ENCODE measurements at regions not wholly inside any gene's neighbourhood (a gene's known extent, or its start where the extent isn't known, plus 50 kb on each side); places are given as distances from the start of the nearest gene placed in this dataset.
"Not testable (repeated sequence)": the region's sequence is repeated elsewhere in the genome, so short reads cannot be mapped to it uniquely, and the experiment has no call there.

DNA sequence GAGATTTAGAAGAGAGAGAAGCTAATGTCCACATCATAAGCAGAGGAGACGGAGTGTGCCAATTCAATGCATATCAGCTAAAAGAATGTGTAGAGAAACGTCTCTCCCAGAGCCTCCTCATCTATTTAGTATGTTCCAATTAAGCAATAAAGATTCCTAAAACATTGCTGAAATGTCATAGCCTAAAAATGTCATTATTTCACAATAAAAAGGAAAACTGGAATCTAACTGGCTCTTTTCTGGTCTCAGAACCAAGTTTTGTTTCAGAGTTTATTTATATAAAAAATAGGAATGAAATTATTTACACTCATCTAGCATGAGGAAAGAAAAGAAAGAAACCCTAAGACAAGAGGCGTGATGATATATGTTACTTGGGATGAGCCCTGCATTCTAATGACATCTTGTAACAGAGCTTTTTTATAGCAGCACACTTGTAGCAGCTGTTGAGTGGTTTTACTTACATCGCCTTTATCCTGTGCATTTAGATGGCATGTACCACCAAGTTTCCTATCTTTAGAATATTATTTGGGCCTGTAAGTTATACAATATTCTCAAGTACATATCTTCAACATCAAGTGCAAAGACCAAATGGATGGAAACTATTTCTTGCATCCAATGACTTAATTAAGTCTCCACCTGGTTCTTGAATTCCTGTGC is 266.3 kb upstream of the PRKD1 start:
- DNase-seq (ENCODE audit: extremely low spot score, unreplicated experiment), result no peak
- Mint-ChIP-seq H3K27me3 (no peaks in the 10 kb centered on the region), H3K36me3 (no peaks in the 10 kb centered on the region), H3K27ac (no peak overlapping the region), H3K4me3 (no peak overlapping the region), H3K4me1 (ENCODE audit: unreplicated experiment) (no peaks in the 10 kb centered on the region), H3K9me3 (peaks cover 4% of the 10 kb centered on the region)
- TF ChIP-seq, protein P1, sequence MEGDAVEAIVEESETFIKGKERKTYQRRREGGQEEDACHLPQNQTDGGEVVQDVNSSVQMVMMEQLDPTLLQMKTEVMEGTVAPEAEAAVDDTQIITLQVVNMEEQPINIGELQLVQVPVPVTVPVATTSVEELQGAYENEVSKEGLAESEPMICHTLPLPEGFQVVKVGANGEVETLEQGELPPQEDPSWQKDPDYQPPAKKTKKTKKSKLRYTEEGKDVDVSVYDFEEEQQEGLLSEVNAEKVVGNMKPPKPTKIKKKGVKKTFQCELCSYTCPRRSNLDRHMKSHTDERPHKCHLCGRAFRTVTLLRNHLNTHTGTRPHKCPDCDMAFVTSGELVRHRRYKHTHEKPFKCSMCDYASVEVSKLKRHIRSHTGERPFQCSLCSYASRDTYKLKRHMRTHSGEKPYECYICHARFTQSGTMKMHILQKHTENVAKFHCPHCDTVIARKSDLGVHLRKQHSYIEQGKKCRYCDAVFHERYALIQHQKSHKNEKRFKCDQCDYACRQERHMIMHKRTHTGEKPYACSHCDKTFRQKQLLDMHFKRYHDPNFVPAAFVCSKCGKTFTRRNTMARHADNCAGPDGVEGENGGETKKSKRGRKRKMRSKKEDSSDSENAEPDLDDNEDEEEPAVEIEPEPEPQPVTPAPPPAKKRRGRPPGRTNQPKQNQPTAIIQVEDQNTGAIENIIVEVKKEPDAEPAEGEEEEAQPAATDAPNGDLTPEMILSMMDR (conservative IDR thresholded peaks at IDR 0.05), result no peak

DNA sequence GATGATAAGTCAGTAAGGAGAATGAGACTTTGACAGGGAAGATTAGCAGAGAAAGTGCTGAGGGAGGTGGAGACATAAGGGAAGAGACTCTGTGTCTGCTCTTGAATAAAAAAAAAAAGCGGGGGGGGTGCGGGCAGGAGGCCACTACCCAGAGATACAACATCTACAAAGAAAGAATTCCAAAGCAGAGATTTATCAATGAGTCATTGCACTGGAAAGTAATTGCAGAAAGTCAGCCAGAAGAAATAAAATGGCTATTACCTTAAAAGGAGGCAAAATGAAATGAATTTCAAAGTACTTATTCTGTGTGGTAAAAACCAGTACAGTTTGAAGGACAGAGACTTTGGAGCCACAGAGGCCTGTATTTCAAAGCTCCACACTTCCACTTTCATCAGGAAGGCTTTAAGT is 267.1 kb upstream of the PRKD1 start:
- Mint-ChIP-seq H3K9me3 (peaks cover under 1% of the 10 kb centered on the region), H3K4me3 (no peak overlapping the region), H3K4me1 (ENCODE audit: unreplicated experiment) (no peaks in the 10 kb centered on the region), H3K27me3 (no peaks in the 10 kb centered on the region), H3K36me3 (no peaks in the 10 kb centered on the region), H3K27ac (no peak overlapping the region)
- TF ChIP-seq, protein P1 (conservative IDR thresholded peaks at IDR 0.05), result no peak
- DNase-seq (ENCODE audit: extremely low spot score, unreplicated experiment), result no peak

DNA sequence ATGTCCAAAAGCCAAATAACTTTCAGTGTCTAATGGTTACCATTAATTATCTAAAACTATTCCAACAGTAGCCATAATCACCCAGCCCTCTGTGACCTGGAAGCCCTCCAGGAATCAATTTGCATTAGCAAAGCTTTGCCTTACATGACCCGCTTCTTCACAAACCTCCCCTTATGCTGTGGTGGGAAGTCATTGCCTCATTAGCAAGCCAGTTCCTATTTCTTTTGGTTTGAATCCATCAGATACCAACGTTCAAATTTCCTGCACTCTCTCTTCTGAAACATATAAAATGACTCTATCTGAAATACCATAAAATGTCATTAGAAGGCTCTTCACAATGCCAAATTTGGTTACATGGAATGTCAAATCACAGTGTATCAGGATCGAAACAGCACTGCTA is 268.3 kb upstream of the PRKD1 start:
- Mint-ChIP-seq H3K36me3 (no peaks in the 10 kb centered on the region), H3K27ac (no peak overlapping the region), H3K9me3 (no peaks in the 10 kb centered on the region), H3K4me1 (ENCODE audit: unreplicated experiment) (no peaks in the 10 kb centered on the region), H3K4me3 (no peak overlapping the region), H3K27me3 (no peaks in the 10 kb centered on the region)
- DNase-seq (ENCODE audit: extremely low spot score, unreplicated experiment), result no peak
- TF ChIP-seq, protein P1 (conservative IDR thresholded peaks at IDR 0.05), result no peak

DNA sequence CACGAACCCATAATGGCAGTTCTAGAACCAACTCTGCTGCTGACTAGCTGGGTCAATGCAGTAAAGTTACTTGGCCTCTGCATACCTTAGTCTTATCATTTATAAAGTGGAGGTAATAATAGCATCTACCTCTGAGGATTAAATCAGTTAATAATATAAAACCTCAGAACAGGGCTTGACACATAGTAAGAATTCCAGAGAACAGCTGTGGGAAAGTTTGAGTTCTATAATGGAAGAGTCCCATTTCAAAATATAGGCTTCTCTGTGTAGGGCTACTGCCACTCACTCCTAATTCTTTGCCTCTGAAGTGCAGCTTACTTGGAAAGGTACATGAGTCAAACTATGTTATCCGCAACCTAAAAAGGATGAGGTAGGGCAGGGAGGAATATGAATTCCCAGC is 269.2 kb upstream of the PRKD1 start:
- Mint-ChIP-seq H3K27me3 (no peaks in the 10 kb centered on the region), H3K27ac (no peak overlapping the region), H3K4me3 (no peak overlapping the region), H3K9me3 (no peaks in the 10 kb centered on the region), H3K4me1 (ENCODE audit: unreplicated experiment) (no peaks in the 10 kb centered on the region), H3K36me3 (no peaks in the 10 kb centered on the region)
- no peak for DNase-seq (ENCODE audit: extremely low spot score, unreplicated experiment)
- TF ChIP-seq, protein P1 (conservative IDR thresholded peaks at IDR 0.05), result no peak

DNA sequence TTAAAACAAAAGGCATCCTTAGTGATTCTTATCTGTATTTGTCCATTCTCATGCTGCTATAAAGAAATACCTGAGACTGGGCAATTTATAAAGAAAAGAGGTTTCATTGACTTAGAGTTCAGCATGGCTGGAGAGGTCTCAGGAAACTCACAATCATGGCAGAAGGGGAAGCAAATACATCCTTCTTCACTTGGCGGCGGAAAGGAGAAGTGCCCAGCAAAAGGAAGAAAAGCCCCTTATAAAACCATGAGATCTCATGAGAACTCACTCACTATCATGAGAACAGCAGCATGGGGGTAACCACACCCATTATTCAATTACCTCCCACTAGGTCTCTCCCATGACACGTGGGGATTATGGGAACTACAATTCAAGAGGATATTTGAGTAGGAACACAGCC is 271.1 kb upstream of the PRKD1 start:
- H3K4me3 Mint-ChIP-seq; H3K36me3 Mint-ChIP-seq; H3K9me3 Mint-ChIP-seq; H3K27me3 Mint-ChIP-seq; H3K27ac Mint-ChIP-seq; DNase-seq (ENCODE audit: extremely low spot score, unreplicated experiment); H3K4me1 Mint-ChIP-seq (ENCODE audit: unreplicated experiment): not testable (repeated sequence)

DNA sequence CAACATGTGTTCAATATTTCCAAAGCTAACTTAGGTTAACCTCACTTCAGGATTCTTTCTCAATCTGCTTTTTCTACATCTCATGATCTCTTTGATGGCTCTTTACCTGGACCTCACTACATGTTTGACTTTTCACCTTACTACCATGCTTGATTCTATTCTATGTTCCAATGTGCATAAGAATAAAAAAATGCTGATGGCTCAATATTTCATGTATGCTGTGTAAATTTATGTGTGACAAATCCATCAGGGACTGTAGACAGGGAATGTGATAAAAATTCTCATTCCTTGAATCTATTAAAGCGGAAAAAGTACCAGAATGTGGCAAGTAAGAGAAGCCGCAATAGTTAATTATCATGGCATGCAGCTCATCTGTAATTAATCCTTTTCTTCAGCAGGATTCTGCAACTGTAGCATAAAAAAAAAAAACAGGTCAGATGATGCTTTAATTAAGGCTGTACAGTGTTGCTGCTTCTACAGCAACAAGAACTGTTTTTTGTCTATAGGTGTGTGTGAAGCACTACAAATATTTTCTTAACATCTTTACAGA is 276.9 kb upstream of the PRKD1 start:
- Mint-ChIP-seq H3K9me3 (no peaks in the 10 kb centered on the region), H3K4me1 (ENCODE audit: unreplicated experiment) (no peaks in the 10 kb centered on the region), H3K4me3 (no peak overlapping the region), H3K36me3 (no peaks in the 10 kb centered on the region), H3K27me3 (no peaks in the 10 kb centered on the region), H3K27ac (no peak overlapping the region)
- DNase-seq (ENCODE audit: extremely low spot score, unreplicated experiment), result no peak
- TF ChIP-seq, protein P1 (conservative IDR thresholded peaks at IDR 0.05), result no peak

Measured in type B pancreatic cell (in vitro differentiated cells).